Adrenal gland (tissue), 5 donors: ENCODE measurements at regions not wholly inside any gene's neighbourhood (a gene's known extent, or its start where the extent isn't known, plus 50 kb on each side); places are given as distances from the start of the nearest gene placed in this dataset.

Experiments
- POLR2A ChIP-seq, 2 donors: fragments of 450-650 bp; IDR thresholded peaks; one replicate each; pipeline ENCODE4 v1.6.1; 2017; ENCODE audit warnings: antibody characterized with exemption in 2 of 2, mild to moderate bottlenecking in 2 of 2, moderate library complexity in 1 of 2
- TF ChIP-seq, protein P1 (sequence below), 6 experiments: fragments of 450-650 bp in 4 of 6; fragments of 200-600 bp in 2 of 6; sonication (generic) in 1 of 6; IDR thresholded peaks; 1 replicate in 5 of 6; 2 replicates in 1 of 6; pipeline versions ENCODE4 v1.5.1 to v1.8.0; 2016 to 2021; ENCODE audit warnings: antibody characterized with exemption in 6 of 6, mild to moderate bottlenecking in 2 of 6, moderate library complexity in 1 of 6
- donor health status: DM: no; HTN: no; CAD: no.

DNA sequence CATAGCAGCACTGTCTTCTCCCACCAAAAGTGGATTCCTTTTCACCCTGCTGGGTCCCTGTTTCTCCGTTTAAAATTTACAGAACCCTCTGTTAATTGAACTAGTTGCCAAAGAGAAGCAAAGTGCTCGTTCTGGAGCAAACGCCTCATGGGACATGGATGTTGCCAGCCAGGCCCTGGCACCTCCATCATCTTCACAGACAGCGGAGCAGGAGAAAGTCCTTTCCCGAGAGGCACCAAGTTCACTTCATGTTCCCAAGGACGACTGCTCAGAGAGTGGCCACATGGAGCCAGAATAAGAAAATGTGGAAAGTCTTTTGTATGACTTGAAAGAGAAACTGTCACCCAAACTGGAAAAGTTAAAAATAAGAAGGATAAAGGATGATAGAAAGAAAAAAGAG is 151.5 kb downstream of the SOX1 start:
- TF ChIP-seq, protein P1, sequence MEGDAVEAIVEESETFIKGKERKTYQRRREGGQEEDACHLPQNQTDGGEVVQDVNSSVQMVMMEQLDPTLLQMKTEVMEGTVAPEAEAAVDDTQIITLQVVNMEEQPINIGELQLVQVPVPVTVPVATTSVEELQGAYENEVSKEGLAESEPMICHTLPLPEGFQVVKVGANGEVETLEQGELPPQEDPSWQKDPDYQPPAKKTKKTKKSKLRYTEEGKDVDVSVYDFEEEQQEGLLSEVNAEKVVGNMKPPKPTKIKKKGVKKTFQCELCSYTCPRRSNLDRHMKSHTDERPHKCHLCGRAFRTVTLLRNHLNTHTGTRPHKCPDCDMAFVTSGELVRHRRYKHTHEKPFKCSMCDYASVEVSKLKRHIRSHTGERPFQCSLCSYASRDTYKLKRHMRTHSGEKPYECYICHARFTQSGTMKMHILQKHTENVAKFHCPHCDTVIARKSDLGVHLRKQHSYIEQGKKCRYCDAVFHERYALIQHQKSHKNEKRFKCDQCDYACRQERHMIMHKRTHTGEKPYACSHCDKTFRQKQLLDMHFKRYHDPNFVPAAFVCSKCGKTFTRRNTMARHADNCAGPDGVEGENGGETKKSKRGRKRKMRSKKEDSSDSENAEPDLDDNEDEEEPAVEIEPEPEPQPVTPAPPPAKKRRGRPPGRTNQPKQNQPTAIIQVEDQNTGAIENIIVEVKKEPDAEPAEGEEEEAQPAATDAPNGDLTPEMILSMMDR (IDR thresholded peaks at IDR 0.05), result no peak
- TF ChIP-seq POLR2A (IDR thresholded peaks at IDR 0.05), result no peak
